Activated T-helper 2 cell treated with anti-CD3 and anti-CD28 coated beads, Interferon-gamma antibody, Interleukin-2, Interleukin-4, amounts not matched to agents 10 μg/mL and 5 μg/mL and 100 μg/mL, durations not matched to agents 14 hours and 24 hours and 36 hours (primary cell): ENCODE measurements at regions not wholly inside any gene's neighbourhood (a gene's known extent, or its start where the extent isn't known, plus 50 kb on each side); places are given as distances from the start of the nearest gene placed in this dataset.

ENCODE experiments used
- DNase-seq: peaks from one replicate; pipeline ENCODE4 v3.0.0; 2021; ENCODE audit warnings: low spot score
- H3K27ac Mint-ChIP-seq: one replicate; pipeline ENCODE4 v1.8.0; 2021; ENCODE audit warnings: mixed read lengths
- H3K27me3 Mint-ChIP-seq: one replicate; pipeline ENCODE4 v1.8.0; 2021; ENCODE audit warnings: low read depth, mixed read lengths
- H3K36me3 Mint-ChIP-seq: one replicate; pipeline ENCODE4 v1.8.0; 2021; ENCODE audit warnings: low read depth, mixed read lengths
- H3K4me1 Mint-ChIP-seq: one replicate; pipeline ENCODE4 v1.8.0; 2021; ENCODE audit warnings: low read depth, mixed read lengths
- H3K4me3 Mint-ChIP-seq: one replicate; pipeline ENCODE4 v1.8.0; 2021; ENCODE audit warnings: low read depth, mild to moderate bottlenecking, moderate library complexity, mixed read lengths
- H3K9me3 Mint-ChIP-seq: one replicate; pipeline ENCODE4 v1.8.0; 2021; ENCODE audit warnings: mixed read lengths
- intact Hi-C: fragments of 100-400 bp; cut with micrococcal nuclease; formaldehyde crosslinking; loops from one replicate; pipeline ENCODE4 v1.15.1; 2023

GRCh38 chr13:50596156-50596555, 247.3 kb downstream of the DLEU7 start:
- H3K9me3 Mint-ChIP-seq = no peaks in the 10 kb centered on the region
- no peaks in the 10 kb centered on the region for H3K36me3 Mint-ChIP-seq
- H3K4me3 Mint-ChIP-seq = no peak overlapping the region
- H3K27me3 Mint-ChIP-seq = peaks cover 9% of the 10 kb centered on the region
- H3K4me1 Mint-ChIP-seq = peaks cover 28% of the 10 kb centered on the region
- intact Hi-C loops = no loop called here
- no peak overlapping the region for H3K27ac Mint-ChIP-seq
- DNase-seq = no peak

- Mint-ChIP-seq H3K9me3 (no peaks in the 10 kb centered on the region), H3K4me3 (no peak overlapping the region), H3K27ac (no peak overlapping the region), H3K27me3 (peaks cover 9% of the 10 kb centered on the region), H3K4me1 (peaks cover 26% of the 10 kb centered on the region), H3K36me3 (no peaks in the 10 kb centered on the region)
- intact Hi-C loops = no loop called here
- DNase-seq = no peak
These were observed 246.7 kb downstream of the DLEU7 start for GRCh38 chr13:50596776-50597203.

GRCh38 chr13:50598338-50598737, 245.2 kb downstream of the DLEU7 start:
- Mint-ChIP-seq H3K36me3 (no peaks in the 10 kb centered on the region), H3K9me3 (no peaks in the 10 kb centered on the region), H3K27ac (no peak overlapping the region), H3K4me1 (peaks cover 20% of the 10 kb centered on the region), H3K4me3 (no peak overlapping the region), H3K27me3 (peaks cover 9% of the 10 kb centered on the region)
- DNase-seq = no peak
- intact Hi-C loops = no loop called here

- Mint-ChIP-seq H3K9me3 (no peaks in the 10 kb centered on the region), H3K36me3 (no peaks in the 10 kb centered on the region), H3K27me3 (peaks cover 15% of the 10 kb centered on the region), H3K4me3 (no peak overlapping the region), H3K27ac (no peak overlapping the region), H3K4me1 (peaks cover 18% of the 10 kb centered on the region)
- DNase-seq = no peak
- intact Hi-C loops = no loop called here
These were observed 244.4 kb downstream of the DLEU7 start for GRCh38 chr13:50599046-50599445.

- no peak for DNase-seq
- H3K4me3 Mint-ChIP-seq = no peak overlapping the region
- H3K27me3 Mint-ChIP-seq = peaks cover 18% of the 10 kb centered on the region
- H3K36me3 Mint-ChIP-seq = no peaks in the 10 kb centered on the region
- intact Hi-C loops = no loop called here
- H3K4me1 Mint-ChIP-seq = peaks cover 14% of the 10 kb centered on the region
- H3K27ac Mint-ChIP-seq = no peak overlapping the region
- no peaks in the 10 kb centered on the region for H3K9me3 Mint-ChIP-seq
These were observed 243.6 kb downstream of the DLEU7 start for GRCh38 chr13:50599927-50600326.

- H3K27me3 Mint-ChIP-seq = peaks cover 44% of the 10 kb centered on the region
- intact Hi-C loops = no loop called here
- no peaks in the 10 kb centered on the region for H3K36me3 Mint-ChIP-seq
- DNase-seq = no peak
- H3K27ac Mint-ChIP-seq = no peak overlapping the region
- H3K4me3 Mint-ChIP-seq = no peak overlapping the region
- H3K4me1 Mint-ChIP-seq = peaks cover 18% of the 10 kb centered on the region
- H3K9me3 Mint-ChIP-seq = no peaks in the 10 kb centered on the region
These were observed 235.1 kb downstream of the DLEU7 start for GRCh38 chr13:50608370-50608769.

GRCh38 chr13:50609011-50609410, 234.5 kb downstream of the DLEU7 start:
- no peak overlapping the region for H3K27ac Mint-ChIP-seq
- no peaks in the 10 kb centered on the region for H3K9me3 Mint-ChIP-seq
- DNase-seq = no peak
- intact Hi-C loops = no loop called here
- H3K4me1 Mint-ChIP-seq = peaks cover 18% of the 10 kb centered on the region
- no peaks in the 10 kb centered on the region for H3K36me3 Mint-ChIP-seq
- H3K4me3 Mint-ChIP-seq = no peak overlapping the region
- peaks cover 39% of the 10 kb centered on the region for H3K27me3 Mint-ChIP-seq

GRCh38 chr13:50610238-50610637, 233.3 kb downstream of the DLEU7 start:
- Mint-ChIP-seq H3K36me3 (no peaks in the 10 kb centered on the region), H3K9me3 (no peaks in the 10 kb centered on the region), H3K27ac (no peak overlapping the region), H3K4me1 (peaks cover 18% of the 10 kb centered on the region), H3K4me3 (no peak overlapping the region), H3K27me3 (peaks cover 35% of the 10 kb centered on the region)
- DNase-seq = no peak
- intact Hi-C loops = loop anchor here (2.0 kb wide), 1 partner anchor 15 kb away; no protein-coding TSS in a partner anchor

GRCh38 chr13:50611117-50611781, 232.2 kb downstream of the DLEU7 start:
- intact Hi-C loops = loop anchor here (2.0 kb wide), 1 partner anchor 16 kb away; no protein-coding TSS in a partner anchor
- no peak overlapping the region for H3K4me3 Mint-ChIP-seq
- no peak for DNase-seq
- no peak overlapping the region for H3K27ac Mint-ChIP-seq
- no peaks in the 10 kb centered on the region for H3K9me3 Mint-ChIP-seq
- peaks cover 19% of the 10 kb centered on the region for H3K4me1 Mint-ChIP-seq
- H3K27me3 Mint-ChIP-seq = peaks cover 33% of the 10 kb centered on the region
- H3K36me3 Mint-ChIP-seq = no peaks in the 10 kb centered on the region

GRCh38 chr13:50612717-50613116, 230.8 kb downstream of the DLEU7 start:
- intact Hi-C loops = no loop called here
- peaks cover 29% of the 10 kb centered on the region for H3K4me1 Mint-ChIP-seq
- no peak overlapping the region for H3K27ac Mint-ChIP-seq
- no peak for DNase-seq
- no peaks in the 10 kb centered on the region for H3K36me3 Mint-ChIP-seq
- peaks cover 27% of the 10 kb centered on the region for H3K27me3 Mint-ChIP-seq
- no peak overlapping the region for H3K4me3 Mint-ChIP-seq
- no peaks in the 10 kb centered on the region for H3K9me3 Mint-ChIP-seq

- H3K27ac Mint-ChIP-seq = no peak overlapping the region
- no peak overlapping the region for H3K4me3 Mint-ChIP-seq
- no peak for DNase-seq
- peaks cover 29% of the 10 kb centered on the region for H3K4me1 Mint-ChIP-seq
- H3K27me3 Mint-ChIP-seq = peaks cover 25% of the 10 kb centered on the region
- H3K9me3 Mint-ChIP-seq = no peaks in the 10 kb centered on the region
- H3K36me3 Mint-ChIP-seq = no peaks in the 10 kb centered on the region
- intact Hi-C loops = no loop called here
These were observed 230.1 kb downstream of the DLEU7 start for GRCh38 chr13:50613356-50613831.

GRCh38 chr13:50615234-50615633, 228.3 kb downstream of the DLEU7 start:
- Mint-ChIP-seq H3K4me1 (peaks cover 29% of the 10 kb centered on the region), H3K9me3 (no peaks in the 10 kb centered on the region), H3K27me3 (peaks cover 17% of the 10 kb centered on the region), H3K27ac (no peak overlapping the region), H3K4me3 (no peak overlapping the region), H3K36me3 (no peaks in the 10 kb centered on the region)
- intact Hi-C loops = no loop called here
- no peak for DNase-seq

- no peak for DNase-seq
- Mint-ChIP-seq H3K9me3 (no peaks in the 10 kb centered on the region), H3K27me3 (peaks cover 23% of the 10 kb centered on the region), H3K27ac (no peak overlapping the region), H3K4me1 (peaks cover 23% of the 10 kb centered on the region), H3K4me3 (no peak overlapping the region), H3K36me3 (no peaks in the 10 kb centered on the region)
- intact Hi-C loops = no loop called here
These were observed 227.4 kb downstream of the DLEU7 start for GRCh38 chr13:50616101-50616500.
